Type B pancreatic cell (in vitro differentiated cells): ENCODE measurements at regions not wholly inside any gene's neighbourhood (a gene's known extent, or its start where the extent isn't known, plus 50 kb on each side); places are given as distances from the start of the nearest gene placed in this dataset.

Experiments used
- DNase-seq: peaks from one replicate; pipeline ENCODE4 v3.0.0; 2021; ENCODE audit warnings: mixed read lengths; ENCODE audit not compliant: unreplicated experiment; ENCODE audit errors: extremely low spot score
- H3K27ac Mint-ChIP-seq: 2 replicates; pipeline ENCODE4 v1.8.0; 2021; ENCODE audit warnings: mild to moderate bottlenecking, mixed read lengths
- H3K27me3 Mint-ChIP-seq: 2 replicates; pipeline ENCODE4 v1.8.0; 2021; ENCODE audit warnings: mixed read lengths
- H3K36me3 Mint-ChIP-seq: 2 replicates; pipeline ENCODE4 v1.8.0; 2021; ENCODE audit warnings: mixed read lengths
- H3K4me1 Mint-ChIP-seq: one replicate; pipeline ENCODE4 v1.8.0; 2021; ENCODE audit warnings: mixed read lengths; ENCODE audit not compliant: unreplicated experiment
- H3K4me3 Mint-ChIP-seq: 2 replicates; pipeline ENCODE4 v1.8.0; 2021; ENCODE audit warnings: mild to moderate bottlenecking, mixed read lengths
- H3K9me3 Mint-ChIP-seq: 2 replicates; pipeline ENCODE4 v1.8.0; 2021; ENCODE audit warnings: mixed read lengths
- CTCF ChIP-seq: fragments of 200-600 bp; sonication (generic); conservative IDR thresholded peaks from 2 replicates; pipeline ENCODE4 v1.5.0; 2021; ENCODE audit warnings: antibody characterized with exemption, mild to moderate bottlenecking

- Mint-ChIP-seq H3K27me3 (no peaks in the 10 kb centered on the region), H3K9me3 (peaks cover 7% of the 10 kb centered on the region), H3K4me1 (no peaks in the 10 kb centered on the region), H3K4me3 (no peak overlapping the region), H3K27ac (no peak overlapping the region), H3K36me3 (no peaks in the 10 kb centered on the region)
- peak; percentile 78 for TF ChIP-seq CTCF
- DNase-seq = no peak
These were observed 344.0 kb upstream of the DDX18 start for GRCh38 chr2:117470311-117471095.

GRCh38 chr2:117481608-117482007, 332.9 kb upstream of the DDX18 start:
- no peaks in the 10 kb centered on the region for H3K36me3 Mint-ChIP-seq
- TF ChIP-seq CTCF = no peak
- no peak overlapping the region for H3K4me3 Mint-ChIP-seq
- no peaks in the 10 kb centered on the region for H3K4me1 Mint-ChIP-seq
- H3K27ac Mint-ChIP-seq = no peak overlapping the region
- DNase-seq = no peak
- H3K9me3 Mint-ChIP-seq = peaks cover 5% of the 10 kb centered on the region
- H3K27me3 Mint-ChIP-seq = no peaks in the 10 kb centered on the region

DNA sequence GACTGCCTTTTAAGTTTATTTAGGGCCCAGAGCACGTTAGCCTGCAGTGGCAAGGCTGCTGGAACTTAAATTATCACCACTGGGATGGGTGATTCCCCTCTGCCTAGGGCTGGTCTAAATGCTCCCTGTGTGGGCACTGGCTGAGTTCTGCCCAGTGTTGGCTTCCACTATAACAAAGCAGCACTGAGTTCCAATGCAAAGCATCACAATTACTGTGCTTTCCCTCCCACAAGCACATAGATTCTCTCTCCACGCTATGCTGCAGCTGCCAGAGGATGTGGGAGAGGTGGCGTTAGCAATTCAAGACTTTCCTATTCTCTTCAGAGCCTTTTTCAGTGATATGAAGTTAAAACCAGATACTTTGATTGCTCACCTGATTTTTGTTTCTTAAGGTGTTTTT, 328.9 kb upstream of the DDX18 start:
- Mint-ChIP-seq H3K27ac (no peak overlapping the region), H3K36me3 (no peaks in the 10 kb centered on the region), H3K4me3 (no peak overlapping the region), H3K9me3 (no peaks in the 10 kb centered on the region), H3K4me1 (no peaks in the 10 kb centered on the region), H3K27me3 (no peaks in the 10 kb centered on the region)
- TF ChIP-seq CTCF = no peak
- DNase-seq = no peak

- Mint-ChIP-seq H3K27ac (no peak overlapping the region), H3K9me3 (no peaks in the 10 kb centered on the region), H3K36me3 (no peaks in the 10 kb centered on the region)
These were observed 328.4 kb upstream of the DDX18 start for GRCh38 chr2:117486081-117486480.

DNA sequence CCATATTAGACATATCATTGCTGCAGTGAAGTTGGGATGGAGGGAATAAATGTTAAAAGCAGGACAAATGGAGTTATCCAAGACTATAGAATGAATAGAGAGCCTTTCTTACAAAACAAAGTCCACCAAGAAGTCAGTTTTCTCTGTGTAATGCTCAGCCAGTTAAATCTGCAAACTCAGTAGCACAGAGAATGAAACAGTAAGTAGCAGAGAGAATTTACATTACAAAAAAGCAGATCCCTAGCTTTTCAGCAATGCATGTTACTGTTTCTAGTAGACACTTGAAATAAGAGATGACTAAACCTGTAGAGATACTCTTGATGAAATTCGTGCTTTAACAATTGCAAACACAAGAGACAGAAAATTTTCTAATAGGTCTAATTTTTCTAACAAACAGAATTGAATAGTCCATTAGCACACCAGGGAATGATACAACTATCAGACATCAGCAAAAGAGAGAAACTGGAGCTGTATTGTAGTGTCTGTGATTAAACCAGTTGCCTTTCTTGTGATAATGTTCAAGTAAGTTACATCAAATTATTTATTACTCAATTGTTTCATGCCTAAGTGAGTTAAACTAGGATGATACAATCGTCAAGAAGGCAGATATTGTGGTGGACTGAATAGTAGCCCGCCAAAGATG, 322.2 kb upstream of the DDX18 start:
- no peak for DNase-seq
- TF ChIP-seq CTCF = no peak
- no peaks in the 10 kb centered on the region for H3K4me1 Mint-ChIP-seq
- no peak overlapping the region for H3K27ac Mint-ChIP-seq
- no peaks in the 10 kb centered on the region for H3K9me3 Mint-ChIP-seq
- H3K4me3 Mint-ChIP-seq = no peak overlapping the region
- H3K27me3 Mint-ChIP-seq = no peaks in the 10 kb centered on the region
- H3K36me3 Mint-ChIP-seq = no peaks in the 10 kb centered on the region

More at GRCh38 chr2:117486081-117486480, 328.4 kb upstream of the DDX18 start:
- Mint-ChIP-seq H3K4me3 (no peak overlapping the region), H3K27me3 (no peaks in the 10 kb centered on the region), H3K4me1 (no peaks in the 10 kb centered on the region)
- TF ChIP-seq CTCF = no peak
- no peak for DNase-seq
